RWPE1 (cell line): ENCODE measurements at regions not wholly inside any gene's neighbourhood (a gene's known extent, or its start where the extent isn't known, plus 50 kb on each side); places are given as distances from the start of the nearest gene placed in this dataset.

Experiments used
- CTCF ChIA-PET: fragments of 350-600 bp; sonication (Branson Sonifier 250); formaldehyde crosslinking; extraction: SDS; loops from one replicate; lab custom pipeline; 2021; lab: Yijun Ruan, JAX
- POLR2A ChIA-PET: fragments of 400-600 bp; formaldehyde crosslinking; extraction: SDS; loops from one replicate; lab custom pipeline; 2020; ENCODE audit warnings: antibody characterized with exemption; ENCODE audit not compliant: low non-redundant PET; lab: Yijun Ruan, JAX
- DNase-seq: peaks from one replicate; pipeline ENCODE4 v3.0.0; 2012; ENCODE audit warnings: low spot score
- H3K27ac ChIP-seq: fragments of 450-650 bp; 2 replicates; pipeline ENCODE4 v1.5.1; 2017
- TF ChIP-seq, protein P1 (sequence below): fragments of 450-650 bp; conservative IDR thresholded peaks from 2 replicates; pipeline ENCODE4 v1.5.1; 2017; ENCODE audit warnings: low read depth, mild to moderate bottlenecking

DNA sequence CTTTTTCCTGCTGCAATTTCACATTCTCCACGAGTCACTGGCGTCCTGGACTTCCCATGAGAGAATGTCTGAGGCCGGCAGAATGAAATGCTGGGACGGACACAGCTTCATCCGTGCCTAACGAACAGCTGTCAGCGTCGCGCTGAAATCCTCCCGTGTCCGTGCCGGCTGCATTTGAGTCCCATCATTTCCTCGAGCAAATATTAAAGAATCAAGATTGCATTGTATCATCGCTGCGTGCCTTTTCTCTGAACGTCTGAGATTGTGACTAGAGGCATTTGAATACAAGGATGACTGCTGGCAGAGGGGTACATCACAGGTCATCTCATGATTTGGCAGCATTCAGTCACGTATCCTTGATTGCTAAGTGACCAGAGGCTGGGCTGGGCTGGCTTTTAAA lies 279.9 kb downstream of the ASMT start:
- TF ChIP-seq, protein P1, sequence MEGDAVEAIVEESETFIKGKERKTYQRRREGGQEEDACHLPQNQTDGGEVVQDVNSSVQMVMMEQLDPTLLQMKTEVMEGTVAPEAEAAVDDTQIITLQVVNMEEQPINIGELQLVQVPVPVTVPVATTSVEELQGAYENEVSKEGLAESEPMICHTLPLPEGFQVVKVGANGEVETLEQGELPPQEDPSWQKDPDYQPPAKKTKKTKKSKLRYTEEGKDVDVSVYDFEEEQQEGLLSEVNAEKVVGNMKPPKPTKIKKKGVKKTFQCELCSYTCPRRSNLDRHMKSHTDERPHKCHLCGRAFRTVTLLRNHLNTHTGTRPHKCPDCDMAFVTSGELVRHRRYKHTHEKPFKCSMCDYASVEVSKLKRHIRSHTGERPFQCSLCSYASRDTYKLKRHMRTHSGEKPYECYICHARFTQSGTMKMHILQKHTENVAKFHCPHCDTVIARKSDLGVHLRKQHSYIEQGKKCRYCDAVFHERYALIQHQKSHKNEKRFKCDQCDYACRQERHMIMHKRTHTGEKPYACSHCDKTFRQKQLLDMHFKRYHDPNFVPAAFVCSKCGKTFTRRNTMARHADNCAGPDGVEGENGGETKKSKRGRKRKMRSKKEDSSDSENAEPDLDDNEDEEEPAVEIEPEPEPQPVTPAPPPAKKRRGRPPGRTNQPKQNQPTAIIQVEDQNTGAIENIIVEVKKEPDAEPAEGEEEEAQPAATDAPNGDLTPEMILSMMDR: no peak
- H3K27ac ChIP-seq: no peak overlapping the region
- CTCF ChIA-PET: no interaction called here

DNA sequence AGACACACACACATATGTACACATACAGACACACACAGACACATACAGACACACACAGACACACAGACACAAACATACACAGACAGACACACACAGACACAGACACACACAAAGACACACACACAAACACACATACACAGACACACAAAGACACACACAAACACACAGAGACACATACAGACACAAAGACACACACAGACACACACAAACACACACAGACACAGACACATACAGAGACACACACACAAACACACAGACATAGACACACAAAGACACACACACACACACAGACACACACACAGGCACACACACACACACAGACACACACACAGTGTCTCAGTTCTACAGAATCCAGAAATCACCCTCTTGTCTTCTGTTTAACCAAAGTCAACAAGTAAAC lies 280.7 kb downstream of the ASMT start:
- ChIA-PET POLR2A (no interaction called here), CTCF (no interaction called here)
- no peak overlapping the region for H3K27ac ChIP-seq
- no peak for DNase-seq
- TF ChIP-seq, protein P1: no peak

More for the DNA sequence above, 279.9 kb downstream of the ASMT start:
- no peak for DNase-seq
- POLR2A ChIA-PET: no interaction called here

DNA sequence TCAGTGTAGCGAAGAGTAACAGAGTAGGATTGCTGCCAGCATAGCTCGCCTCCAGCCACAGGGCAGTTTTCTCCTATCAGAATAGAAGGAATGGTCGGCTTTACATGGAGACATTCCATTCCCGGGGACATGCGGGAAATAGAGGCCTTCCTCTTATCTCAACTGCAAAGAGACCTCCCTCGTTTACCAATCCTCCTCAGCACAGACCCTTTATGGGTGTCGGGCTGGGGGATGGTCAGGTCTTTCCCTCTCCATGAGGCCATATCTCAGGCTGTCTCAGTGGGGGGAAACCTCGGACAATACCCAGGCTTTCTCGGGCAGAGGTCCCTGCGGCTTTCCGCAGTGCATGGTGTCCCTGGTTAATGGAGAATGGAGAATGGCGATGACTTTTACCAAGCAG lies 285.0 kb downstream of the ASMT start:
- ChIA-PET POLR2A (no interaction called here), CTCF (no interaction called here)
- TF ChIP-seq, protein P1: no peak
- no peak for DNase-seq
- H3K27ac ChIP-seq: no peak overlapping the region

DNA sequence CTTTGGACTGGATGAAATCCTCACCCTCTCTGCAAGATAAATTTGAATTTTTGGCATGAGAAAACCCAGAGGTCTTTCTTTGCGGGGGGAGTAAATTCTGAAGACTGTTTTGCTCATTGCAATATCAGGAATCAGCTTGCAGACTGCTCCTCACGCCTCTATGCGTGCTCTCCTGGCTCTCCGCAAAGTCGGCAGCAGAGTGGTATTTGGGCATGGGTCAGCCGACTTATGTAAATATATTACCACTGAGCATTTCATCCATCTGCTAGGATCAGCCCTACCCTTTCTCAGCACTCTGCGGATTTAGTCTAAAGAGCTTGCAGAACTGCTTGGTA lies 288.0 kb downstream of the ASMT start:
- H3K27ac ChIP-seq: no peak overlapping the region
- POLR2A ChIA-PET: no interaction called here
- CTCF ChIA-PET: no interaction called here
- TF ChIP-seq, protein P1: no peak
- no peak for DNase-seq

DNA sequence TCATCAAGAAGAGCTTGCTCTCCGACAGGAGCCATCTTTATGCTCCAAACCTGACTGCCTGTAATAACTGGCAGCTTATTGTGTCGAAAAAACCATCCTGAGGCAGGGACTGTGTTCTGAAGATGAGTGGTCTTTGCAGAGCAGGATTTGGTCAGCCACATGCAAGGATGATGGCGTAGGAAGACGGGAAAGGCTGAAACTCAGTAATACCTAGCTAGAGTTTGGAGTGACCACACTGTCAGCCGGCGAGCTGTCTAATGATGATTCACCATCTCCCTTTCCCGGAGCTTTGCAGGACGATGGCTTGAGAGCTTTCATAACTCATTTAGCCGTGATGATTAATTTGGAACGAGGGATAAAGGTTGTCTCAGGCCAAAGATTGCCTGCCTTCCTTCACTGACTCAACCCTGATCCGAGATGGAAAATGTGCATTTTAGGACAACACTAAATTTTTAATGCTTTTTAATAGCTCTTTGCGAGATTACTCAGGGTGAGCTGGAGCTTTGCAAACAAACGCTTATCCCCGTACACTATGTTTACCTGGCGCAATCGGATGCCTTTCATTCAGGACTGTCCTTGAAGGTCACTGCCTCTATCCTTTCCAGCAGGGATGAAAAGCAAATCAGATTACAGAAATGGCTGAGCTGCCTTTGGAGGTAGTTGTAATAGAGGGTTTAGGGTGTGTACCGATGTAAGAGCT lies 288.5 kb downstream of the ASMT start:
- CTCF ChIA-PET: no interaction called here
- TF ChIP-seq, protein P1: no peak
- POLR2A ChIA-PET: no interaction called here
- DNase-seq: peak; percentile 48
- no peak overlapping the region for H3K27ac ChIP-seq

DNA sequence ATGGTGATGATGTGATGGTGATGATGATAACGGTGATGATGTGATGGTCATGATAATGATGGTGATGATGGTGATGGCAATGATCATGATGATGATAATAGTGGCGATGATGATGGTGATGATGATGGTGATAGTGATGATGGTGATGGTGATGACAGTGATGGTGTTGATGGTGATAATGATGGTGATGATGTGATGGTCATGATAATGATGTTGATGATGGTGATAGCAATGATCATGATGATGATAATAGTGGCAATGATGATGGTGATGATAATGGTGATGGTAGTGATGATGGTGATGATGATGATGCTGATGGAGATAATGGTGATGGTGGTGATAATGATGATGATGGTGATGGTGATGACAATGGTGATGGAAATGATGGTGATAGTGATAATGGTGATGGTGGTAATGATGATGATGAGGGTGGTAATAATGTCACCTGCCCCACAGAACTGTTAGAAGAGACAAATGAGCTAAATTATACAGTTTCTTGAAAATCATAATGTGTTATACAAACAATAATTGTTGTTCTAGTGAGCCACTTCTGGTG lies 289.9 kb downstream of the ASMT start:
- ChIA-PET POLR2A (no interaction called here), CTCF (no interaction called here)
- H3K27ac ChIP-seq: no peak overlapping the region
- DNase-seq: no peak
- TF ChIP-seq, protein P1: no peak
